HG03442 (cell line): ENCODE measurements at regions not wholly inside any gene's neighbourhood (a gene's known extent, or its start where the extent isn't known, plus 50 kb on each side); places are given as distances from the start of the nearest gene placed in this dataset.

ENCODE experiments used
- ATAC-seq: cut with Tn5 transposase; IDR thresholded peaks from one replicate; pipeline ENCODE4 v1.9.1; 2021; ENCODE audit warnings: mild to moderate bottlenecking, moderate library complexity; ENCODE audit not compliant: unreplicated experiment

GRCh38 chr10:125514206-125515162 lies 168.5 kb downstream of the TEX36 start:
- ATAC-seq = no peak

GRCh38 chr10:125513429-125514182 lies 169.4 kb downstream of the TEX36 start:
- ATAC-seq = no peak

- ATAC-seq = no peak
Observed at GRCh38 chr10:125510998-125511397, 172.0 kb downstream of the TEX36 start.

- no peak for ATAC-seq
Observed at GRCh38 chr10:125505648-125506047, 177.3 kb downstream of the TEX36 start.

GRCh38 chr10:125502276-125502675 lies 180.7 kb downstream of the TEX36 start:
- no peak for ATAC-seq

- no peak for ATAC-seq
Observed at GRCh38 chr10:125495386-125495785, 187.6 kb downstream of the TEX36 start.

GRCh38 chr10:125494651-125495239 lies 188.2 kb downstream of the TEX36 start:
- no peak for ATAC-seq

GRCh38 chr10:125491381-125491780 lies 191.6 kb downstream of the TEX36 start:
- ATAC-seq = no peak

GRCh38 chr10:125489731-125490130 lies 193.2 kb downstream of the TEX36 start:
- no peak for ATAC-seq

- no peak for ATAC-seq
Observed at GRCh38 chr10:125485665-125486064, 197.3 kb downstream of the TEX36 start.

GRCh38 chr10:125484035-125484732 lies 198.8 kb downstream of the TEX36 start:
- ATAC-seq = no peak

GRCh38 chr10:125482637-125483036 lies 200.3 kb downstream of the TEX36 start:
- no peak for ATAC-seq

- ATAC-seq = no peak
Observed at GRCh38 chr10:125482108-125482507, 200.9 kb downstream of the TEX36 start.

- no peak for ATAC-seq
Observed at GRCh38 chr10:125479059-125479458, 203.9 kb downstream of the TEX36 start.

GRCh38 chr10:125475815-125476214 lies 207.1 kb downstream of the TEX36 start:
- no peak for ATAC-seq

GRCh38 chr10:125473143-125473793 lies 209.7 kb downstream of the TEX36 start:
- ATAC-seq = no peak

- ATAC-seq = no peak
Observed at GRCh38 chr10:125472010-125472607, 210.9 kb downstream of the TEX36 start.

GRCh38 chr10:125468278-125468677 lies 214.7 kb downstream of the TEX36 start:
- no peak for ATAC-seq

GRCh38 chr10:125466685-125467084 lies 216.3 kb downstream of the TEX36 start:
- no peak for ATAC-seq

GRCh38 chr10:125462845-125463244 lies 220.1 kb downstream of the TEX36 start:
- ATAC-seq = no peak
